ENCODE measurements at regions not wholly inside any gene's neighbourhood (a gene's known extent, or its start where the extent isn't known, plus 50 kb on each side); places are given as distances from the start of the nearest gene placed in this dataset.

DNA sequence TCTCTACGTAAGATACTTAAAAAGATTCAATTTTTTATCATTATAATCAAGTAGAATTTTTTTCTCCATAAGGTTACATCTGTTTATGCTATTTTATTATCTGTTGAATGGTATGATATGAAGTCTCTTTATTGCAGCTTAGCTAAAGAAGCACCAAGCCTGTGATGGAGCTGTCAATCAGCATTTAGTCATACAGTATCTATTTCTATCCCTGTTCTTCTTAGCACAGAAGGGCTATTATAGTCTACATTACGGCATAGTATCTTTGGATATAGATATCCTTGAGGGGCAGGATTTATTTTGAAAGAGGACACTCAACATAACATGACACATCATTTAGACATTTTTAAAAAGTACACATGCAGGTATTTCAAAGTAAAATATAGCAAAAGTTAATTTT, 277.1 kb downstream of the FOXG1 start:
- no CpG with 5 or more reads among the region's 2 CpGs for WGBS, 2 experiments (ENCODE audit: extremely low coverage in 2 of 2, insufficient read length in 1 of 2)
- no peak for ATAC-seq (ENCODE audit: low read depth)
- H3K9me1 ChIP-seq (ENCODE audit: insufficient read depth, low read length), result no peaks in the 10 kb centered on the region

More for the DNA sequence above, 277.1 kb downstream of the FOXG1 start:
- ChIA-PET POLR2A (ENCODE audit: unreplicated experiment) (no interaction called here), CTCF (interaction anchor here (0.6 kb wide), 1 partner anchor 994 kb away, joined by 3 read pairs; no protein-coding TSS in a partner anchor)
- Histone ChIP-seq H4K91ac (ENCODE audit: insufficient read depth, low read depth, low read length) (no peak overlapping the region), H2AK9ac (replicated peaks; ENCODE audit: low read depth, low read length, poor library complexity) (no peak overlapping the region), H3K9me3 (ENCODE audit: control insufficient read depth, insufficient read depth, low read length) (no peaks in the 10 kb centered on the region), H2BK5ac (ENCODE audit: low read depth, low read length, poor library complexity, severe bottlenecking) (no peak overlapping the region), H3K27ac (ENCODE audit: insufficient read depth, low read length) (no peak overlapping the region), H3K36me3 (ENCODE audit: control insufficient read depth, insufficient read depth, low read length) (no peaks in the 10 kb centered on the region), H2BK20ac (ENCODE audit: low read depth, low read length) (no peak overlapping the region), H4K5ac (ENCODE audit: low read depth, low read length) (no peak overlapping the region), H4K20me1 (ENCODE audit: insufficient read depth, low read length) (no peaks in the 10 kb centered on the region), H3K9ac (ENCODE audit: low read depth, low read length) (no peak overlapping the region), H3K4me2 (ENCODE audit: low read depth, low read length) (no peak overlapping the region), H3K23ac (ENCODE audit: low read depth, low read length) (no peak overlapping the region), H3K27me3 (ENCODE audit: control insufficient read depth, insufficient read depth, low read length) (no peaks in the 10 kb centered on the region), H3K56ac (ENCODE audit: extremely low read depth, insufficient read depth, low read length) (no peak overlapping the region), H3K4me1 (ENCODE audit: control insufficient read depth, insufficient read depth, low read length) (no peaks in the 10 kb centered on the region), H4K8ac (ENCODE audit: low read depth in 2 of 2, low read length in 2 of 2) (no peak overlapping the region), H3K79me1 (ENCODE audit: low read depth in 1 of 2, low read length in 2 of 2) (no peaks in the 10 kb centered on the region), H3K4me3 (ENCODE audit: insufficient read depth, low read depth, low read length) (no peak overlapping the region), H3K18ac (ENCODE audit: low read depth, low read length) (no peak overlapping the region), H3K4ac (ENCODE audit: low read depth, low read length) (no peak overlapping the region), H3K14ac (replicated peaks; ENCODE audit: low read depth, low read length) (no peak overlapping the region), H2AFZ (replicated peaks; ENCODE audit: low read length, poor library complexity) (no peak overlapping the region), H2BK15ac (ENCODE audit: low read depth, low read length) (no peak overlapping the region), H2BK120ac (ENCODE audit: low read depth, low read length) (no peak overlapping the region), H2AK5ac (ENCODE audit: low read depth, low read length) (no peak overlapping the region)
- TF ChIP-seq RFX5 (IDR thresholded peaks at IDR 0.05; ENCODE audit: low read depth, low read length) (no peak), SMC3 (IDR thresholded peaks at IDR 0.05; ENCODE audit: low read depth, low read length) (no peak), RAD21 (IDR thresholded peaks at IDR 0.05; ENCODE audit: low read length) (no peak), CHD1 (IDR thresholded peaks at IDR 0.05; ENCODE audit: low read depth, low read length) (no peak), POLR2A (IDR thresholded peaks at IDR 0.05; ENCODE audit: low read depth, low read length) (no peak), MAFK (IDR thresholded peaks at IDR 0.05; ENCODE audit: low read depth, low read length) (no peak), CEBPB (IDR thresholded peaks at IDR 0.05; ENCODE audit: low read depth, low read length) (no peak), BHLHE40 (IDR thresholded peaks at IDR 0.05; ENCODE audit: low read depth, low read length) (no peak), FOS (IDR thresholded peaks at IDR 0.05; ENCODE audit: low read depth, low read length) (no peak), RCOR1 (IDR thresholded peaks at IDR 0.05; ENCODE audit: insufficient replicate concordance, low read length) (no peak), MXI1 (IDR thresholded peaks at IDR 0.05; ENCODE audit: borderline replicate concordance, low read depth, low read length) (no peak), MAZ (IDR thresholded peaks at IDR 0.05; ENCODE audit: borderline replicate concordance, low read depth, low read length) (no peak), NFE2L2 (IDR thresholded peaks at IDR 0.05; ENCODE audit: low read depth, low read length) (no peak)
- TF ChIP-seq, protein P1, sequence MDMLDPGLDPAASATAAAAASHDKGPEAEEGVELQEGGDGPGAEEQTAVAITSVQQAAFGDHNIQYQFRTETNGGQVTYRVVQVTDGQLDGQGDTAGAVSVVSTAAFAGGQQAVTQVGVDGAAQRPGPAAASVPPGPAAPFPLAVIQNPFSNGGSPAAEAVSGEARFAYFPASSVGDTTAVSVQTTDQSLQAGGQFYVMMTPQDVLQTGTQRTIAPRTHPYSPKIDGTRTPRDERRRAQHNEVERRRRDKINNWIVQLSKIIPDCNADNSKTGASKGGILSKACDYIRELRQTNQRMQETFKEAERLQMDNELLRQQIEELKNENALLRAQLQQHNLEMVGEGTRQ (IDR thresholded peaks at IDR 0.05; ENCODE audit: low read depth, low read length), result no peak
- TF ChIP-seq, protein P2, sequence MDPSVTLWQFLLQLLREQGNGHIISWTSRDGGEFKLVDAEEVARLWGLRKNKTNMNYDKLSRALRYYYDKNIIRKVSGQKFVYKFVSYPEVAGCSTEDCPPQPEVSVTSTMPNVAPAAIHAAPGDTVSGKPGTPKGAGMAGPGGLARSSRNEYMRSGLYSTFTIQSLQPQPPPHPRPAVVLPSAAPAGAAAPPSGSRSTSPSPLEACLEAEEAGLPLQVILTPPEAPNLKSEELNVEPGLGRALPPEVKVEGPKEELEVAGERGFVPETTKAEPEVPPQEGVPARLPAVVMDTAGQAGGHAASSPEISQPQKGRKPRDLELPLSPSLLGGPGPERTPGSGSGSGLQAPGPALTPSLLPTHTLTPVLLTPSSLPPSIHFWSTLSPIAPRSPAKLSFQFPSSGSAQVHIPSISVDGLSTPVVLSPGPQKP (IDR thresholded peaks at IDR 0.05; ENCODE audit: borderline replicate concordance, low read depth, low read length), result no peak
- TF ChIP-seq, protein P3, sequence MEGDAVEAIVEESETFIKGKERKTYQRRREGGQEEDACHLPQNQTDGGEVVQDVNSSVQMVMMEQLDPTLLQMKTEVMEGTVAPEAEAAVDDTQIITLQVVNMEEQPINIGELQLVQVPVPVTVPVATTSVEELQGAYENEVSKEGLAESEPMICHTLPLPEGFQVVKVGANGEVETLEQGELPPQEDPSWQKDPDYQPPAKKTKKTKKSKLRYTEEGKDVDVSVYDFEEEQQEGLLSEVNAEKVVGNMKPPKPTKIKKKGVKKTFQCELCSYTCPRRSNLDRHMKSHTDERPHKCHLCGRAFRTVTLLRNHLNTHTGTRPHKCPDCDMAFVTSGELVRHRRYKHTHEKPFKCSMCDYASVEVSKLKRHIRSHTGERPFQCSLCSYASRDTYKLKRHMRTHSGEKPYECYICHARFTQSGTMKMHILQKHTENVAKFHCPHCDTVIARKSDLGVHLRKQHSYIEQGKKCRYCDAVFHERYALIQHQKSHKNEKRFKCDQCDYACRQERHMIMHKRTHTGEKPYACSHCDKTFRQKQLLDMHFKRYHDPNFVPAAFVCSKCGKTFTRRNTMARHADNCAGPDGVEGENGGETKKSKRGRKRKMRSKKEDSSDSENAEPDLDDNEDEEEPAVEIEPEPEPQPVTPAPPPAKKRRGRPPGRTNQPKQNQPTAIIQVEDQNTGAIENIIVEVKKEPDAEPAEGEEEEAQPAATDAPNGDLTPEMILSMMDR (conservative IDR thresholded peaks at IDR 0.05; ENCODE audit: low read depth, low read length), result no peak
- no peak for DNase-seq
- in situ Hi-C loops (cut with MboI; ENCODE audit: low sequenced_read_pairs), result no loop called here
- intact Hi-C loops (cut with micrococcal nuclease), result no loop called here
- dilution Hi-C loops (cut with HindIII; ENCODE audit: low sequenced_read_pairs, unreplicated experiment), result no loop called here
- no TSS peak for BruUV-seq (replicated peaks)

Measured in IMR-90 (cell line).